ENCODE measurements at regions not wholly inside any gene's neighbourhood (a gene's known extent, or its start where the extent isn't known, plus 50 kb on each side); places are given as distances from the start of the nearest gene placed in this dataset.

DNA sequence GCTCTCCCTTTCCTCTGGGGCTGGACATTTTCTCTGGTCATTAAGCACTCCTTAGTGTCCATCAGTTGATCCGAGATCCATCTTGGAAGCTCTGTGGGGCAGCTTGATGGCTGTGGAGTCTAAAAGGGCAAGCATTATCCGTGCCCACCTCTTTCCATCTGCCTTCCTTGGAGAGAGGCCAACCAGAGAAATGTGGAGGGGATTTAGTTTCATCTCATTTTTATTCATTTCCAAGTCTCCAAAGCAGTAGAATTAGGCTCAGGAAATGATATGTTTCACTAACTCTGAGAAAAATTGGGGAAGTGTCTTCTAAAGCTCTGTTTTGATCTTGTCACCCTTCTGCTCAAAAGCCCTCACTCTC, 95.9 kb upstream of the KLHL25 start:
- DNase-seq = no peak

- DNase-seq = no peak
These were observed 96.7 kb upstream of the KLHL25 start for GRCh38 chr15:85891470-85891869.

- no peak for DNase-seq
These were observed 97.5 kb upstream of the KLHL25 start for GRCh38 chr15:85892232-85892631.

DNA sequence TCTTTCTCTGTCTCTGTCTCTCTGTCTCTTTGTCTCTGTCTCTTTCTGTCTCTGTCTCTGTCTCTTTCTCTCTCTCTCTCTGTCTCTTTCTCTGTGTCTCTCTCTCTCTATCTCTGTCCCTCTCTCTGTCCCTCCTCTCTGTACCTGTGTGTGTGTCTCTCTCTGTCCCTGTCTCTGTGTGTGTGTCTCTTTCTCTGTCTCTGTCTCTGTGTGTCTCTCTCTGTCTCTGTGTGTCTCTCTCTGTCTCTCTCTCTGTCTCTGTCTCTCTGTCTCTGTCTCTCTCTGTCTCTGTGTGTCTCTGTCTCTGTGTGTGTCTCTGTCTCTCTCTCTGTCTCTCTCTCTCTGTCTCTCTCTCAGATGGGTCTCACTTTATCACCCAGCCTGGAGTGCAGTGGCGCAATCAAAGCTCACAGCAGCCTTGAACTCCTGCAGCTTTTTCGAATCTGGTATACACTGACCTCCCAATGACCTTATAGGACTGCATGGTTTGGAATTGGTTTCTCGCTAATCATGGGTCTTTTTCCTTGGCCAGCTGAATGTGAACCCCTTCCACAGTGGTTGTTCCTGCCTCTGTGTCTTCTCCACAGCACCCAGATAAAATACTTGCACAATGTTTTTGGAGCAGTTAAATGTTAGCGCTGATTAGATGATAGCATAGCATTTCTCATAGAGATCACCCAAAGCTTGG, 102.6 kb upstream of the KLHL25 start:
- DNase-seq = no peak

DNA sequence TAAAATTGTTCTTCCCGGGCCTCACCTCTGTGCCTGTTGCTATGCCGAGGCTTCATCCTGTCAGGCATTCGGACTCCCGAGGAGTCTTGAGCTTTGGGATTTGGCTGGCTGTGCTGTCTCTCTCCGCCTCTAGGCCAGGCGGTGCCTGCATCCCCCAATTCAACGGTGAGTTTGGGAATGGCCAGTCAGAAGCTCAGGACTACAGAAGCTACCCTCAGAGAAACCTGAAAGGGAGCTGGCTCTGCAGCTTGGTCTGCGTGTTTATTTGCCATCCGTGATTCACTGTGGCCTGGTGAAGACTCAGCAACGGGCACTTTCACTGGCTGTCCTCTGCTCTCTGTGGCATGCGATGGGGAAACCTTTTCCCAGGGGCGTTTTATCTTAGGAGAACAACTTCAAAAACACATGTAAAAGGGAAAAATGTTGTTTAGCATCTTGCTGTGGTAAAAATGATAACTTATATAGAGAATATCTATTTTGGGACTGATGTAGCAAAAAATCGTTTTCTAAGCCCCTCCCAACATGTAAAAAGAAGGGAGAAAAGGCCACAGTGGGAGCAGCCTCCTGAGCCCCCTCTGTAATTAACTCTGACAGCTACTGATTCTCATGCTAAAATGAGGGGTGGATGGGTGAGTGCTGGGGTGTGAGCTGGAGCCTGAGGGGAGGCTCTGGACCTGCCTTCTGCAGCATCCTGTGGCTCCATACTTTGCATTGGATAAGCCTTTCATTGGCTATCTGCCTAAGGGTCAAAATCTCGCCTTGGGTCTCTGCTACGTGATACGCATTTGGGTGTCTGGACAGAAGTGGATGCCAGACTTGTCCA, 103.4 kb upstream of the KLHL25 start:
- no peak for DNase-seq

- no peak for DNase-seq
These were observed 105.2 kb upstream of the KLHL25 start for GRCh38 chr15:85899927-85900326.

DNA sequence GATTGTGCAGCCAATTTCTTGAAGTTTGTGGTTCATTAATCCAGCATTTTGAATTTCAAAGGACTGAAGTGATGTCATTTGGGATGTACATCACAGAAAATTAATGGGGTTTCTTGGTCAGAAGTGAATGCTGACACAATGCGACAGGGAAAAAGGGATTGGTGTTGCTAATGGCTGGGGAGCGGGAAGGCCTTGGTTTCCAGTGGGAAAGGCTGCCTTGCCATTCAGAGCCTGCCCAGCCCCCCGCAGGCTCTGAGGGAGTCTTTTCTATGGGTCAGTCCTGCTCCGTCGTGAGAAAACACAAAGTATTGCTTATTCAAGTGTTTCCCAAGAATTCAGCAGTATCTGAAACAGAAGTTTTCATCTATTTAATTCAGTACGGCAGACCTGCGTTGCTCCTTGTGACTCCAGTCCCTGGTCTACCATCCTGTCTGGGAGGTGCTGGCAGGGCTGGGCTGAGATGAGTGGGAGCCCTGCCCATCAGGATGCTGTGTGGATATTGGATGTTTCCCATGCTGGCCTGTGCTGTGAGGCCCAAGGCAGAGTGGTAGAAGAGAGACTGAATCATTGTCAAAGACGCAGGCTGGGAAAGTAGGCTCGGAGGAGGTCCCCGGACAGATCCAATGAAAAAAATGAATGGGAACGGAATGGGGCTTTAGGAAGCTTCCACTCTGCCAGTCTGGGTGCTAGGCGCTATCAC, 111.2 kb upstream of the KLHL25 start:
- DNase-seq = no peak

- DNase-seq = no peak
These were observed 111.9 kb upstream of the KLHL25 start for GRCh38 chr15:85906640-85907039.

DNA sequence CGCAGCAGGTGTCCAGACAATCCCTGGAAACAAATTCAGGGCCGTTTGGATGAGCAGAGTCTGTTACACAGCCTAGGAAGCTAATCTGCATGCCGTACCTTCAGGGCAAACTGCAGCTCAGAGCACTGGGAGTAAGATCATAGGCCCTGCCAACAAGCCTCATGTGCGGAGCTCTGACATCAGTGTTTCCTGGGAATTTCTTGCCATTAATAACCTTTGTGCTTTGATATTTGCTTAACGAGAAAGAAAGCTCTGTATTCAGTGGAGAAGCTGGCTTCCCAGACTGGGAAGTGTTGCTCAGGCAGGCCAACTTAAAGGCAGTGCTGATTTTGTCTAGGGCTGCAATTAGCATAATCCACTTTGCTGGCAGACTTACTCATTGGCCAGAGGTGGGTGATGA, 116.1 kb upstream of the KLHL25 start:
- DNase-seq = no peak

- DNase-seq = no peak
These were observed 118.7 kb upstream of the KLHL25 start for GRCh38 chr15:85913461-85913860.

DNA sequence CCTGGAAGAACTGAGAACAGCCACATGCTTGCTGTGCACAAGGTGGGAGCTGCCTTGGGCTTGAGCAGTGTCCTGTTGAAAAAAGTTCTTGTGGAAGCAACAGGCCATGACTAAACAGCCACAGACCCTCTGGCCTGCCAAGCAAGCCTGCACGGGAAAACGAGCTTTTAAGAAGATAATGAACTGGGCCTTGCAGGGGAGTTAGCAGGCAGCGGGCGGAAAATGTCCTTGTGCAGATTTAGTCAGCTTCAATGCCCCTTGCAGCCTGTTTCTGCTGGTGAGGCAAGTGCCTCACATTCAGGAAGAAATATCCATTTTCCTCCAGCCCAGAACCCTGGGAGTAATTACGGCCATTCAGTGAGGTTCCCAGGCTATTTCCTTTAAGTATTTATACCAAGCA, 126.2 kb upstream of the KLHL25 start:
- DNase-seq = no peak

DNA sequence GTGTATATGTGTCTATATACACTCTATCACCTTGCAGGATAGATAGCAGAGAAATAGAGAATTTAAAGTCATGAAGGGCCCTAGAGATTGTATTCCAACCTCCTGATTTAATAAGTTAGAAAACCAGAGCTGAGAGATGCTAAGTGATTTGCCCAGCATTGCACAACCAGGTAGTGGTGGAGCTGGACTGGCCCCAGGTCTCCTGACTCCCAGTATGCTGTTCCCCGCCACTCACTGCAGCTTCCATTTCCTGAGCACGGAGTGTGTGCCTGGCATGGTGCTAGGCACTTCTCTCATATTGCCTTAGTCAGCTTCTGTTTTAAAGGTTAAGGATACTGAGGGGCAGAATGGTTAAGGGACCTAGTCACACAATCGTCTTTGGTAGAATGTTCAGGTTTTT, 129.4 kb upstream of the KLHL25 start:
- DNase-seq = no peak

- no peak for DNase-seq
These were observed 131.0 kb upstream of the KLHL25 start for GRCh38 chr15:85925649-85926237.

- DNase-seq = no peak
These were observed 132.1 kb upstream of the KLHL25 start for GRCh38 chr15:85926834-85927233.

DNA sequence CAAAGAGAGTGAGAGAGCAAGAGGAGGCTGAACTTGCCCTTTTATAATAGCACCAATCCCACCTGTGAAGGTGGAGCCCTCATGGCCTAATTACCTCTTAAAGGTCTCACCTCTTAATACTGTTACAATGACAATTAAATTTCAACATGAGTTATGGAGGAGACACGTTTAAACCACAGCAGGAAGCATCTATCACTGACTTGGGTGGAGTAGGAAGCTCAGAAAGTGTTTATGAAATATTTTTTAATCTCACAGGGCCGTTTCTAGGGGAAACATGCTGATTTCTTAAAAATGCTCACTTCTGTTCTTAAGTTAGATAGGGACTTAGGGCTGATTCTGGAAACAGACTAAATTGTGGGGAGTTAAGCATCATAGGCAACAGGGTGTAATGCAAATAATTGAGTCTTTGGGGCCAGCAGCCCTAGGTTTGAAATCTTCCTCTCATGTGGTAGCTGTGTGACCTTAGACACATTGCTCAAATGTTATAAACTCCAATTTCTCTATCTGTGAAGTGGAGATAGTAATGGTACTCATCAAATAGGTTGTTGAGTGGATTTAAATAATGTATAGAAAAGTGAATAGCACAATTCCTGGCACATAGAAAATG, 133.3 kb upstream of the KLHL25 start:
- DNase-seq = no peak

GRCh38 chr15:85929786-85930185, 135.1 kb upstream of the KLHL25 start:
- DNase-seq = no peak

DNA sequence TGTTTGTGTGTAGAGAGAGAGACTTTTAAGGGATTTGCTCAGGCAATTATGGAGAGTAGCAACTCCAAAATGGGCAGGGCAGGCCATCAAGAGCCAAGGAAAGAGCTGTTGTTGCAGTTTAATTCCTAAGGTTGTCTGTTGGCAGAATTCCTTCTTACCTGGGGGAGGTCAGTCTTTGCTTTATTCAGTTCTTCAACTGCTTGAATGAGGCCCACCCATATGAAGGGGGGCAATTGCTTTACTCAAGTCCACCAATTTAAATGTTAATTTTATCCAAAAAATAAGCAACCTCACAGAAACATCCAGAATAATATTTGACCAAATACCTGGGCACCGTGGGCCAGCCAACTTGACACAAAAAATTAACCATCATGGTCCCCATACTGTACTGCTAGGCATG, 137.7 kb upstream of the KLHL25 start:
- DNase-seq = no peak

GRCh38 chr15:85934691-85935090, 140.0 kb upstream of the KLHL25 start:
- no peak for DNase-seq

DNA sequence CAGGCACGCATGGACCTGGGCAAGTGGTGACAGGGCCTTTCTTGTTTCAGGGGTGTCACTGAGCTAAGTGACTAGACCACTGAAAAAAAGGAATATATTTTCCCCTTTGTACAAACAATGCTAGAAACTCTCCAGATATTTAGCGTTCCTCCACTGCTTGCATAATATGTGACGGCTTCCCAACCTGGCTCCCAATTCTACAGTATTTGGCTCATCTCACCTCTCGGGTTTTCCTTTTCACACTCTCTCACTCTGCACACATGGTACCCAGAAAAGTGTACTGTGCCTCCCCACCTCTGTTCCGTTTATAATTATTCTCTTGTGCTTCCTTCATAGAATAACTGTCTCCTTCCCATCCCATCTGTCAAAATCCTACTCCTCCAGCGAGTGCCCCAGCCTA, 140.5 kb upstream of the KLHL25 start:
- no peak for DNase-seq

GRCh38 chr15:85937661-85938060, 142.0 kb upstream of the AGBL1 start:
- no peak for DNase-seq

DNA sequence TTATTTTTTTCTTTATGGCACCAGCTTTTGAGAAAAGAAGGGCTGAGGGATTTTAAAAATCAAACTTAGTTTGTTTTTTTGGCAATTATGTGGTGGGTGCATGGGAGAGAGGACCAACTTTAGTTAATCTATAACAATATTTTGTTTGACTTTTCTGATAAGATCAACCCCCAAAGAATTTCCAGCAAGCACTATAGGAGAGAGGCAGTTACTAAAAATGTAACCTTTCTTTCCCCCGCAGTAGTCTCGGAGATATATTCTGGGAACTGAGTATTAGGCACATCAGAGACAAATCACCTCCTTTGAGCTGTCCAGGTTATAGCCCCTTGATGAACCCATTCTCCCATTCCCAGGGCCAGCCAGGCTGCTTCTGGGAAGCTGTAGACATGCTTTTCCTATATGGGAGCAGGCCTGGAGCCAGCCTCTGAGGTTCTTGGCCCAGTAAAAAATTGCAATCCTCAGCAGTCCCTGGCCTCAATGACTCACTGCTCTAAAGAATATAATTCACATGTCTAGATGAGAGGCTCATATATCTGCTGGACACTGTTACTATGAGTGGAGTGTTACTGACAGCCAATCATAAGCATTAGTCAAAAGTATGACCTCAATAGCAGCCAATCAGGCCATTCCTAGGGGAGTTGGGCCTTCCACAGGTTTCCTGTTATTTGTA, 138.3 kb upstream of the AGBL1 start:
- no peak for DNase-seq

GRCh38 chr15:85942632-85943031, 137.0 kb upstream of the AGBL1 start:
- DNase-seq = no peak

GRCh38 chr15:85943151-85943550, 136.5 kb upstream of the AGBL1 start:
- no peak for DNase-seq

Data from activated naive CD4-positive, alpha-beta T cell (primary cell).